ENCODE measurements at regions not wholly inside any gene's neighbourhood (a gene's known extent, or its start where the extent isn't known, plus 50 kb on each side); places are given as distances from the start of the nearest gene placed in this dataset.

- TF ChIP-seq ZFP3 (CRISPR knock-in tag; IDR thresholded peaks at IDR 0.05) (no peak), CREB5 (CRISPR knock-in tag; IDR thresholded peaks at IDR 0.05; ENCODE audit: low read depth) (no peak), BACH2 (CRISPR knock-in tag; IDR thresholded peaks at IDR 0.05; ENCODE audit: borderline replicate concordance) (no peak), ARNTL (CRISPR knock-in tag; IDR thresholded peaks at IDR 0.05; ENCODE audit: borderline replicate concordance, low read depth) (no peak), ZFP30 (CRISPR knock-in tag; IDR thresholded peaks at IDR 0.05) (no peak), PATZ1 (CRISPR knock-in tag; IDR thresholded peaks at IDR 0.05; ENCODE audit: borderline replicate concordance) (no peak), CSDC2 (CRISPR knock-in tag; IDR thresholded peaks at IDR 0.05) (no peak), ZC3H10 (CRISPR knock-in tag; IDR thresholded peaks at IDR 0.05) (no peak)
Observed at GRCh38 chr6:132214716-132215115, 186.6 kb downstream of the MOXD1 start.

Data from SK-N-SH treated with all-trans-retinoic acid at 6 μM for 48 hours (cell line).